Upper lobe of left lung (tissue), 6 donors: ENCODE measurements at regions not wholly inside any gene's neighbourhood (a gene's known extent, or its start where the extent isn't known, plus 50 kb on each side); places are given as distances from the start of the nearest gene placed in this dataset.

Experiments used
- ATAC-seq, 2 donors: fragments of 200-7000 bp; cut with Tn5 transposase; one replicate each; pipeline ENCODE4 v1.9.1; 2022; ENCODE audit warnings: mild to moderate bottlenecking in 2 of 2, moderate library complexity in 2 of 2; ENCODE audit not compliant: low FRiP score in 2 of 2
- DNase-seq, 2 donors: peaks; one replicate each; pipeline ENCODE4 v3.0.0-alpha.2; 2019 to 2020
- H3K27ac ChIP-seq, 4 donors: fragments of 200-600 bp; sonication (generic); one replicate each; pipeline ENCODE4 v1.5.1; 2016 to 2019
- H3K27me3 ChIP-seq, 4 donors: fragments of 200-600 bp; sonication (generic); one replicate each; pipeline ENCODE4 v1.5.1; 2017 to 2019
- H3K36me3 ChIP-seq, 4 donors: fragments of 200-600 bp; sonication (generic); one replicate each; pipeline ENCODE4 v1.5.1; 2016 to 2019
- H3K4me1 ChIP-seq, 4 donors: fragments of 200-600 bp; sonication (generic); one replicate each; pipeline ENCODE4 v1.5.1; 2018 to 2019
- H3K4me3 ChIP-seq, 4 donors: fragments of 200-600 bp; sonication (generic); one replicate each; pipeline ENCODE4 v1.5.1; 2017 to 2019; ENCODE audit warnings: mild to moderate bottlenecking in 2 of 4, moderate library complexity in 1 of 4
- H3K9me3 ChIP-seq, 4 donors: fragments of 200-600 bp; sonication (generic); one replicate each; pipeline ENCODE4 v1.5.1; 2018 to 2019
- EP300 ChIP-seq, 4 donors: sonication (generic); formaldehyde crosslinking; IDR thresholded peaks; one replicate each; pipeline ENCODE4 v1.5.1; 2017; ENCODE audit warnings: antibody characterized with exemption in 4 of 4, control low read depth in 2 of 4
- POLR2A ChIP-seq, 4 donors: fragments of 450-650 bp; IDR thresholded peaks; one replicate each; pipeline ENCODE4 v1.5.1; 2016 to 2017; ENCODE audit warnings: antibody characterized with exemption in 4 of 4, mild to moderate bottlenecking in 2 of 4
- POLR2AphosphoS5 ChIP-seq, 2 donors: sonication (generic); formaldehyde crosslinking; IDR thresholded peaks; one replicate each; pipeline ENCODE4 v1.5.1; 2017; ENCODE audit warnings: antibody characterized with exemption in 2 of 2
- WGBS, 2 donors: methylation state at CpG; one replicate each; pipeline ENCODE4 v1.1.5; 2017 to 2018; 5-methylcytosine and 5-hydroxymethylcytosine counted together
- TF ChIP-seq, protein P1 (sequence below), 6 experiments: fragments of 450-650 bp in 4 of 6; fragments of 200-600 bp in 2 of 6; sonication (generic) in 2 of 6; IDR thresholded peaks; one replicate each; pipeline ENCODE4 v1.5.1; 2016 to 2019; ENCODE audit warnings: antibody characterized with exemption in 6 of 6
- donor health status: DM: no; HTN: no; CAD: no; lungs with moderate emphysema.
- donor health status: DM: no; HTN: yes; CAD: no; lungs with severe emphysema.

- Histone ChIP-seq H3K4me3 (no peak overlapping the region), H3K27ac (no peak overlapping the region), H3K27me3 (no peaks in the 10 kb centered on the region), H3K9me3 (no peaks in the 10 kb centered on the region), H3K36me3 (no peaks in the 10 kb centered on the region), H3K4me1 (no peaks in the 10 kb centered on the region)
- TF ChIP-seq EP300 (IDR thresholded peaks at IDR 0.05) (no peak), POLR2A (IDR thresholded peaks at IDR 0.05) (no peak), POLR2AphosphoS5 (IDR thresholded peaks at IDR 0.05) (no peak)
- TF ChIP-seq, protein P1, sequence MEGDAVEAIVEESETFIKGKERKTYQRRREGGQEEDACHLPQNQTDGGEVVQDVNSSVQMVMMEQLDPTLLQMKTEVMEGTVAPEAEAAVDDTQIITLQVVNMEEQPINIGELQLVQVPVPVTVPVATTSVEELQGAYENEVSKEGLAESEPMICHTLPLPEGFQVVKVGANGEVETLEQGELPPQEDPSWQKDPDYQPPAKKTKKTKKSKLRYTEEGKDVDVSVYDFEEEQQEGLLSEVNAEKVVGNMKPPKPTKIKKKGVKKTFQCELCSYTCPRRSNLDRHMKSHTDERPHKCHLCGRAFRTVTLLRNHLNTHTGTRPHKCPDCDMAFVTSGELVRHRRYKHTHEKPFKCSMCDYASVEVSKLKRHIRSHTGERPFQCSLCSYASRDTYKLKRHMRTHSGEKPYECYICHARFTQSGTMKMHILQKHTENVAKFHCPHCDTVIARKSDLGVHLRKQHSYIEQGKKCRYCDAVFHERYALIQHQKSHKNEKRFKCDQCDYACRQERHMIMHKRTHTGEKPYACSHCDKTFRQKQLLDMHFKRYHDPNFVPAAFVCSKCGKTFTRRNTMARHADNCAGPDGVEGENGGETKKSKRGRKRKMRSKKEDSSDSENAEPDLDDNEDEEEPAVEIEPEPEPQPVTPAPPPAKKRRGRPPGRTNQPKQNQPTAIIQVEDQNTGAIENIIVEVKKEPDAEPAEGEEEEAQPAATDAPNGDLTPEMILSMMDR (IDR thresholded peaks at IDR 0.05), result no peak
- 78 to 85% methylated on average over 3 of the region's 3 CpGs for WGBS, 2 donors
- ATAC-seq (no peak), DNase-seq (no peak)
Measured at GRCh38 chr12:75583355-75583754, 71.9 kb upstream of the KRR1 start.

- Histone ChIP-seq H3K27me3 (no peaks in the 10 kb centered on the region), H3K4me1 (no peaks in the 10 kb centered on the region), H3K27ac (no peak overlapping the region), H3K9me3 (no peaks in the 10 kb centered on the region), H3K4me3 (no peak overlapping the region), H3K36me3 (no peaks in the 10 kb centered on the region)
- ATAC-seq (no peak), DNase-seq (no peak)
- TF ChIP-seq EP300 (IDR thresholded peaks at IDR 0.05) (no peak), POLR2AphosphoS5 (IDR thresholded peaks at IDR 0.05) (no peak), POLR2A (IDR thresholded peaks at IDR 0.05) (no peak)
- TF ChIP-seq, protein P1 (IDR thresholded peaks at IDR 0.05), result no peak
- 74 to 78% methylated on average over 3 of the region's 3 CpGs for WGBS, 2 donors
Measured at GRCh38 chr12:75581515-75581914, 70.1 kb upstream of the KRR1 start.

- Histone ChIP-seq H3K27ac (no peak overlapping the region), H3K27me3 (no peaks in the 10 kb centered on the region), H3K36me3 (no peaks in the 10 kb centered on the region), H3K9me3 (no peaks in the 10 kb centered on the region), H3K4me3 (no peak overlapping the region), H3K4me1 (no peaks in the 10 kb centered on the region)
- no peak for TF ChIP-seq POLR2A (IDR thresholded peaks at IDR 0.05)
- TF ChIP-seq EP300 (IDR thresholded peaks at IDR 0.05), result no peak
- TF ChIP-seq, protein P1 (IDR thresholded peaks at IDR 0.05), result no peak
- TF ChIP-seq POLR2AphosphoS5 (IDR thresholded peaks at IDR 0.05), result no peak
- DNase-seq (no peak), ATAC-seq (no peak)
- 77 to 82% methylated on average over 3 of the region's 3 CpGs for WGBS, 2 donors
Measured at GRCh38 chr12:75579552-75579951, 68.1 kb upstream of the KRR1 start.

DNA sequence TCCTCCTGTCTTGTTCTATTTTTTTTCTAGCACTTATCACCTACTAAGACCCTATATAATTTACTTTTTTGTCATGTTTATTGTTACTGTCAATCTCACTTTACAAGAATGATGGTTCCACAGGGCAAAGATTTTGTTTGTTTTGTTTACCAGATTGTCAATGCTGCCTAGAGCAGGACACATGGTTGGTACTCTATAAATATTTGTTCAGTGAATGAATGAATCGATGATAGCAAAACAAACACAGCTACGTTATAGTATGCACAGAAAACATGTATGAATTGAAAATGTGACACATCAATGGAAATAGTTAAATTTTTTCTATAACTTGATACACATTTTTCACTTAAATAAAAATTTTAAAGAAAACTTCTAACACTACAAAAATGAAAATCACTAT, 67.1 kb upstream of the KRR1 start:
- Histone ChIP-seq H3K27ac (no peak overlapping the region), H3K4me3 (no peak overlapping the region), H3K4me1 (no peaks in the 10 kb centered on the region), H3K27me3 (no peaks in the 10 kb centered on the region), H3K36me3 (no peaks in the 10 kb centered on the region), H3K9me3 (no peaks in the 10 kb centered on the region)
- DNase-seq (no peak), ATAC-seq (no peak)
- TF ChIP-seq EP300 (IDR thresholded peaks at IDR 0.05), result no peak
- TF ChIP-seq, protein P1 (IDR thresholded peaks at IDR 0.05), result no peak
- no peak for TF ChIP-seq POLR2AphosphoS5 (IDR thresholded peaks at IDR 0.05)
- no peak for TF ChIP-seq POLR2A (IDR thresholded peaks at IDR 0.05)
- WGBS, 2 donors, result 75% methylated on average over 2 of the region's 2 CpGs

DNA sequence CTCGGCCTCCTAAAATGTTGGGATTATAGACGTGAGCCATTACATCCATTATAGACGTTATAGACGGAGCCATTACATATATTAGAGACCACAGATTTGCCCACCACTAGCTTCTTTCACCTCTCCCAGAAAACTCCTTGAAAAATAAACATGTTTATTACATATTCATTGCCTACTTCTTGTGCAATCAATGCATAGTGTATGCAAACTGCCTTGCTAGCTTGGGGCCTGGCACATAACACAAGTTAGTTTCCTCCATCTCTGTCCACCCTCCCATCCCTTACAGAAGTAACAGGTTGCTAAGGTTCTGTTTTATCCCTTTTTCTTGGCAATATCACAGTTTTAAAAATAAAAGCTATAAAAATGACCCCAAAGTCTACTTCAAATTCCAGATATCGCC, 66.4 kb upstream of the KRR1 start:
- TF ChIP-seq, protein P1 (IDR thresholded peaks at IDR 0.05), result no peak
- TF ChIP-seq POLR2AphosphoS5 (IDR thresholded peaks at IDR 0.05) (no peak), EP300 (IDR thresholded peaks at IDR 0.05) (no peak), POLR2A (IDR thresholded peaks at IDR 0.05) (no peak)
- no peak for DNase-seq
- no peaks in the 10 kb centered on the region for H3K9me3 ChIP-seq
- WGBS, 2 donors, result 95 to 96% methylated on average over 5 of the region's 5 CpGs
- H3K4me3 ChIP-seq, result no peak overlapping the region
- H3K36me3 ChIP-seq, result no peaks in the 10 kb centered on the region
- ATAC-seq, result no peak
- H3K4me1 ChIP-seq, result no peaks in the 10 kb centered on the region
- no peak overlapping the region for H3K27ac ChIP-seq
- no peaks in the 10 kb centered on the region for H3K27me3 ChIP-seq
